ENCODE measurements at regions not wholly inside any gene's neighbourhood (a gene's known extent, or its start where the extent isn't known, plus 50 kb on each side); places are given as distances from the start of the nearest gene placed in this dataset.
"Not testable (repeated sequence)": the region's sequence is repeated elsewhere in the genome, so short reads cannot be mapped to it uniquely, and the experiment has no call there.

DNA sequence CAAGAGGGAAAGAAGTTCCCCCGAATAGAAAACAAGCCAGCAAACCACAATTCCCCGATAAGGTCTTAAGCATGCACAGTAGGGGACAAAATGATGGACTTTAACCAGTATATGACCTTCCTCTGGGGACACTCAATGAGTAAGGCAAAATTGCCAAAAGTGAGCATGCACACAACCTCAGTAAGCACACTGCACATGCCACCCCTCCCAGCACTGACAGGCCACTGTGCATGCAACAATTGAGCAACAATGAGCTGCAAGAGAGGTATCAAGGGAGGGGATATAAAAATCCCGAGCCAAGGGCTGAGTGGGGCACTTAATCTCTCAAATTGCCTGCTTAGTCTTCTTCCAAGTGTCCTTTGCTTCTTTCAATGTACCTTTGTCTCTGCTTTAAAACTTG, 935.8 kb upstream of the SLC39A10 start:
- no peak for DNase-seq

DNA sequence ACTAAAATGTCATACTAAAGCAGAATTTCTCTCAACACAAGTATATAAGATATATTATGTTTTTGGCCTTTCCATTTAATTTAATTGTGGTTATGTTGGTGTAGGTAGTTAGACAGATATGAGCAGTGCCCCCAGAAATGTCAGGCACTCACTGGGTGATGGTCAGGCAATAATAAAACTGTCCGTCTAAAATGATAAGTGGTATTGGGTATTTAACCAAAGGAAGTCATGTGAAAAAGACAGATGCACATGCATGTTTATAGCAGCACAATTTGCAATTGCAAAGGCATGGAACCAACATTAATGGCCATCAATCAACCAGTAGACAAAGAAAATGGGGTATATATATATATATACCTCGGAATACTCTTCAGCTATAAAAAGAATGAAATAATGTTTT, 936.6 kb upstream of the SLC39A10 start:
- no peak for DNase-seq

DNA sequence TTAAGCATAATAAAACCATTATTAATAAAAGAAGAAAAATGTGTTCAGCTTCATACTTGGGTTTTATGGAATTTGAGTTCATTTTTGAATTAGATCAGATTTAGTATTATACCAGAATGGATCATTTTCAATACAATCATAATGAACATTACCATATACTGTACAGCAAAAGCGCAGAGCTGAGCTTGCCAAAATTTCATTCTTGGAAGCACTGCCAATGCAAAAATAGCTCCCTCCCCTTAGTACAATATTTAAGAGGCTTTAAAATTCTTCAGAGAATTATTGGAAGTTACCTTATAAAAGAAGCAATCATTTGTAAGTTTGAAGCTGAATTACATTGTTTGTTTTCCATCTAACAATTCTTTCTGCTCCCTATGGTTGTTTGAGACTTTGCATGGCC, 938.1 kb upstream of the SLC39A10 start:
- no peak for DNase-seq

DNA sequence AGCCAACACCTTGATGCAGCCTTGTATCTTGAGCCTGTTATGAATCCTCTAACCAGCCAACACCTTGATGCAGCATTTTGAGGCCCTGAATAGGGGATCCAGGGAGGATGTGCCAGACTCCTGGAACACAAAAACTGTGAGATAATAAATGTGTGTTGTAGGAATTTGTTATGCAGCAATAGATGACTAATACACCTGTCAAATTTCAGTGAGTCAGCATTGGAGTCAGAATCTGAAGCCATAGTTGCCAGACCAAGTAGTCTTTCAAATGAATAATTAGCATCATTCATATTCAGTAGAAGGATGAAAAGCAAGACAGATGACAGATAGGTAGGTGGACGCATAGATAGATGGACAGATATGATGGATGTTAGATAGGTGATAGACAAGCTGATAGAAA, 942.5 kb upstream of the SLC39A10 start:
- no peak for DNase-seq

DNA sequence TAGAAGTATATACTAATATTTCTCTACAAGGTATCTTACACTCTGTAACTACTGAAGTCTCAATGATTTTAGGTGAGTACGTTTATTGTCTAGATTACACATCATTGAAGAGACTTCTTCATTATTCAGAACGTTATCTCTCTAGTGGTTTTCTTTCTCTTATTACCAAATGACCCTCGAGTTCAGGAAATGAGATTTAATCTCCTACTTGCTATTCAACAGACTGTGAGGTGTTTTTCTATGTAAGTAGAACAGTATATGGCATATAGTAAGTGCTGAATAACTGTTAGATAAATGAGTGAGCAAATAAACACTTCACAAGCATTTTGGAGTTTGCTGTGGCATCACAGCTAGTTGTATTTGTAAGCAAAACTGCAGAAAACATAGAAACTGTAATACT, 947.2 kb upstream of the SLC39A10 start:
- DNase-seq = no peak

DNA sequence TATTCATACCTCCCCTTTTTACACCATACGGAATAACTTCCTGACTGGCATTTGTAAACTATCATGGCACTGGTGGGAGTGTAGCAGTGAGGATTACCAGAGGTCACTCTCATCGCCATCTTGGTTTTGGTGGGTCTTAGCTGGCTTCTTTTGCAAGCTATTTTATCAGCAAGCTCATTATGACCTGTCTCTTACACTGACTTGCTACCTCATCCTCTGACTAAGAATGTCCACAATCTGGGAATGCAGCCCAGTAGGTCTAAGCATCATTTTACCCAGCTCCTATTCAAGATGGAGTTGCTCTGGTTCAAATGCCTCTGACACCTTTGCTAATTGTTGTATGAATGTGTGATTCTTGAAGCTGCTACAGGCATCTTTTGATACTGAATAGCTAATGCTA, 950.8 kb upstream of the SLC39A10 start:
- no peak for DNase-seq

DNA sequence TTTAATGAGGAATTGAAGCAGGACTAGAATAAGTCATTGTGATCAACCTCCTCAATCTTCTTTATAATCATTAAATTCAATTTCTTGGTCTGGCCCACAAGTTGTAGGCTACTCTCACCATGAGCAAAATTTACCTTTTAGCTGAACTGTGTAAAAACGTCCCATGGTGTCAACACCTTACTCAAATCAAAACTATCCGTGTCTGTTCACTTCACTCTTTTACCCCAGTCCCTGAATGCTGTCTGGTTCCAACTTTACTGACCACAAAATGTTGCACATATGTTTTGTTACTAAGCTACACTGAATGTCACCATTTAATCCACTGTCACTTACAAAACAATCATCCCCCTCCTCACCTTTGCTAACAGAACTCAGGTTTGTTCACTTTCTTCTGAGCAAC, 951.6 kb upstream of the SLC39A10 start:
- no peak for DNase-seq

DNA sequence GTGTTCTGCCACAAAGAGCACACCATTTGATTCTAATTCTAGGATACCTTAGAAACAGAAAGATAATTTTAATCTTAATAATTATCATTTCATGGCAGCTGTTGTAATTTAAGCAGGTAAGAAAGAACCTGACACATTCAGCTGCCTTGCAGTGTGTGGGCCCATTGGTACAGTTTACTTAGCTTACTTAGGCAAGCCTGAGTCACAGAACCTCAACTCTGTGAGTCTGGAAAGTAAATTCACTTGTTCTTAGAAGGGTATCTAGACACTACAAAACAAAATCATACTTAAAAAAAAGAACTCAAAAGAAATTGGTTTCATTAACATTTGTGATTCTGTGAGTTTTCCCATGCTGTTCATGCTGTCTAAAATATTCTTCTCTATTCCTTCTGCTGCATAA, 956.3 kb upstream of the SLC39A10 start:
- DNase-seq = no peak

DNA sequence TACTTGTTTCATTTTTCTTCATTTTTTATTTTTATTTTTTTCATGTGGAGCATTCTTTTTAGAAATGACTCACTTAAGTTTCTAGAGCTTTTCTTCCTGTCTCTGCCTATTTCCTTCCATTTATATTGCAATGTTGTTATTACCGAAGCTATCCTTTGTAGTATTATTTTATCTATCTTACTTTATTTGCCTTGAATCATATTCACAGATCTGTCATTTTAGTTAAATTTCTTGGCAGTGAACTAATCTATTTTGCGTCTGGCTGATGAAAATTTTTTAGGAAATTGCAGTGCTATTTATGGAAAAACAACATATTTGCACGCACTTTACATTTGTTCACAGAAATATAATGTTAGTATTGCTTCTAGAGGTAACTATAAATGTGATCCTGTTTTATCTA, 956.9 kb upstream of the SLC39A10 start:
- DNase-seq = no peak

DNA sequence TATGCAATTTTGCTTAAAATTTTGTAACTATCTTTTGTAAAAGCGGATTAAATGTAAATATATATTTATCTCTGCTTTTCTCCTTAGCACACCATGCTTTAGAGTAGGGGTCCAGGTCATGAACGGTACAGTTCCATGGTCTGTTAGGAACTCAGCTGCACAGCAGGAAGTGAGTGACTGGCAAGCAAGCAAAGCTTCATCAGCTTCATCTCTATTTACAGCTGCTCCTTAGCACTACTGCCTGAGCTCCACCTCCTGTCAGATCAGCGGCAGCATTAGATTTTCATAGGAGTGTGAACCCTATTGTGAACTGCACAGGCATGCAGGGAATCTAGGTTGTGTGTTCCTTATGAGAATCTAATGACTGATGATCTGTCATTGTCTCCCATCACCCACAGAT, 959.0 kb upstream of the SLC39A10 start:
- no peak for DNase-seq

DNA sequence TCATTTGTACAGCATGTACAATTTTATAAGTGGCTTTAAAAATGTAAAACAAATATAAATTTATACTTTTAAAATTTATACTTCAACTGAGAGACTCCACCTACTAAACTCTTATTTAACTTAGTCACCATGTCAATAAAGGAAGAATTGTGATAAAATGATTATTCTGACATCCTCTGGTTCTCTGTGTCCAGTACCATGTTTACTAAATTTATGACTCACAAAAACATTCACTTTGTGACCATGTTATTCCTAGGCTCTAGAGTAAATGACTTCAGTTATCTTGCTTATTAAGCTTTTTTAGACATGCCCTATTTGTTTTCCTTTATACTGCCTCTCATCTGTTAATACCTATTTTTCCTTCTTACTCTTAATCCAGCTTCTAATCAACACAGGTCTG, 959.6 kb upstream of the SLC39A10 start:
- no peak for DNase-seq

DNA sequence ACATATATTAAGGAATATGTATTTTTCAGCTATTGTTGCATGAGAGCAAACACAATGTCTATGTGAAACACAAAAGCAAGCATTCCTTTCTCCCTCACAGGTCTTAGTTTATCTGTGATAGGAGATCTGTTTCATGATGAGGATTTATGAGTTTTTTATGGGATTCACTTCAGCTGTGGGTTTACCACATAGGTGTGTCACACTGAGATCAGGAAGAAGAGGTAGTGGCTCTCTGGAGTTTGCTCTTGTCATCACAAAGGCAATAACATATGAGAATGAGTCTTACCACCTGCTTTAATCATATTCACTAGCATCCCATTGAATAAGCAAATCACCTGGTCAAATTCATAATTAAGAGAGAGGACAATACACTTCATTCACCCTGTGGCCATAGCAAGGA, 960.3 kb upstream of the SLC39A10 start:
- no peak for DNase-seq

DNA sequence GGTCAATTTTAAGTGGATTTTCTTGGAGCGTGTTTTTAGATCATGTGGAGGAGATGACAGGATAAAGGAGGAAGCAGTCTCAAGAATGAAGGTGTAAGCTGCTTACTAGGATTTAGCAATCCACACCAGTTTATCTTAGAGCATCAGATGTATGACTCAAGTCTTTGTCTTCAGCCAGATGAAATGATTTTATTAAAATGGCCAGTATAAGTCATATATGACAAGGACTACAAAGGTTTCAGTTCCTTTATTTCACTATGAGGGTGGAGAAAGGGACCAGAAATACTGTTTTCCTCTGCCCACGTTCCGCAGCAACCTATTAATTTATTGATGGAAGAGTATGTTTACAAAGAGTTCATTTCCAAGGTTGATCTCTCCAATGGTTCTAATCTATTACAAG, 970.5 kb upstream of the SLC39A10 start:
- no peak for DNase-seq

DNA sequence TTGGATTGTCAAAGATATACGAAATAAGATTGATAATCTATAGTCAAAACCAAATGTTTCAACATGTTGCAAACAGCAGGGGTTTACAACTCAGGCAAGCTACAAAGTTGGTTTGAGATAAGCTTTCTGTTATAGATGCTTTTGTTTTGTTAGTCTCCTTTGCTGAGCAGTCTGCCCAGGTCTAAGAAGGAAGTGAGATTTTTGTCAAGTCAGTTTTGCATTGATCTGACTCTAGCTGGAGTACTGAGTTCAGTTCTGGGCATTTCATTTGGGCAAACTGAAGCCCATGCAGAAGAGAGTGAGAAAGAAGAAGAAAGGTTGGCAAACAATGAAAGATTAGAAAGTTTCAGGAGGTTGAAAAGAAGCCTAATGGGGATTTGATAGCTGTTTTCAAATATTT, 983.0 kb upstream of the SLC39A10 start:
- DNase-seq = no peak

DNA sequence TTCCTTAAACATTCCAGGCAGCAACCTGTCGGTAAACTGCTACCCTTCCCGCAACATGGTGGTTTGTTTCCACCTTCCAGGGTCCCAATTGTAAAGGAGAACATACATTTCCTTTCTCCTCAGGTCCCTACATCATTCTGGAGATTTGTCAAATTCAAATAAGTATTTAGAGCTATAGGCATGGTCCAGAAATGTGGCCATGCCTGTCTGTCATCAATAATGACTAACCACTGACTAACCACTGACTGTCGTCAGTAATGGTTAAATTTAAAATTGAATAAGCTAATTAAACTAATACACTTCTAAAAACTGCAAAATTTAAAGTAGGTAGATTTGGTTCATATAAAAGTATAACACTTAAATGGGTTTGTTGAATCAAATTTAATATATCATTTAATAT, 984.0 kb upstream of the SLC39A10 start:
- DNase-seq = no peak

DNA sequence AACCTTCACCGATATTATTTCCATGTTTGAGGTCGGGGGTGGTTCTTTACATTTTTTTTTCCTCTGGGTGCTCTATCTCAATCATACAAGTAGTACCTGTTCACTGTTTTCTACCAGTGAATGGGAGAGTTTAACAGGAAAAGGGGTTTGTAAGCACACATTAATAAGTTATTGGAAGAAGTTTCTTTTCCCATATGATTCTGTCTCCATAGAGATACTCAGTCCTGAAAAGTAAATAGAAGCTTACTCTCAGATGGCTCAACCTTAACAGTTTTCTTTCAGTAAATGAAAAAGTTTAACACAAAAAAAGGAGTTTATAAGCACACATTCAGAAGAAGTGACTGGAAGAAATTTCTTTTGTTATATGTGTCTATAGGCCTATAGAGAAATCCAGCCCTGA, 995.6 kb upstream of the SLC39A10 start:
- DNase-seq = no peak

DNA sequence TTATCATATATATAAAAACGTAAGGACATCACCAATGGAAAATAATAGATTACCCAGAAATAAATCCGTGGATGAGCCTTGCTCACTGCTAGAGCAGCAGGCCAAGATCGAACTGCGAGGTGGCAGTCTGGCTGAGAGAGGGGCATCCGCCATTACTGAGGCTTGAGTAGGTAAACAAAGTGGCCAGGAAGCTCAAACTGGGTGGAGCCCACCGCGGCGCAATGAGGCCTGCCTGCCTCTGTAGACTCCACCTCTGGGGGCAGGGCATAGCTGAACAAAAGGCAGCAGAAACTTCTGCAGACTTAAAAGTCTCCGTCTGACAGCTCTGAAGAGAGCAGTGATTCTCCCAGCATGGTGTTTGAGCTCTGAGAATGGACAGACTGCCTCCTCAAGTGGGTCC, 1018.0 kb upstream of the SLC39A10 start:
- DNase-seq = not testable (repeated sequence)

DNA sequence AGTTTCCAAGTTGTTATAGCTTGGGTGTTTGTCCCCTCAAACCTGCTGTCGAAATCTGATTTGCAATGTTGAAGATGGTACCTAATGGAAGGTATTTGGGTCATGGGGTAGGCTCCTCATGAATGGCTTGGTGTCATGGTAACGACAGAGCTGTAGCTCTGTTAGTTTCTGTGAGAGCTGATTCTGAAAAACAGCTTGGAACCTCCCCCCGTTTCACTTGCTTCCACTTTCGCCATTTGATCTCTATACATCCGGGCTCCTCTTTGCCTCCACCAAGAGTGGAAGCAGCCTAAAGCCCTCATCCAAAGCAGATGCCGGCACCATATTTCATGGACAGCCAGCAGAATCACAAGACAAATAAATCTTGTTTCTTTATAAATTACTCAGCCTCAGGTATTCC, 1035.1 kb upstream of the SLC39A10 start:
- no peak for DNase-seq

DNA sequence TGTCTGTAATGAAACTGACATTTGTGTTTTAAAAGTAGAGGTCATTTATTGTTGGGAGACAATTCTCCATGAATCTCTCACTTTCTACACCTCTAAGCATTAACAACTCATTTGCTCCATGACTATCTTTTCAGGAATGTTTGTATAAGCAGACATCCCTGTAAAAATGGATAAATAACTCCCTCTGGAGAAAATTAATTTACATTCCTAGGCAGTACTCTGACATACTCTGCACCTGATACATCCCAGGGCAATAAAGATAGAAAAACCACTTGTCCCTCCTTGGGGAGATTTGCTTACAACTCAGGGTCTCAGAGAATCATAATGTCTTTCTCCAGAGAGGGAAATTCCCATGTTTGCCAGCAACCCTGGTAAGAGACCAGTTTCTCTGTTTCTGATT, 1037.7 kb upstream of the SLC39A10 start:
- no peak for DNase-seq

DNA sequence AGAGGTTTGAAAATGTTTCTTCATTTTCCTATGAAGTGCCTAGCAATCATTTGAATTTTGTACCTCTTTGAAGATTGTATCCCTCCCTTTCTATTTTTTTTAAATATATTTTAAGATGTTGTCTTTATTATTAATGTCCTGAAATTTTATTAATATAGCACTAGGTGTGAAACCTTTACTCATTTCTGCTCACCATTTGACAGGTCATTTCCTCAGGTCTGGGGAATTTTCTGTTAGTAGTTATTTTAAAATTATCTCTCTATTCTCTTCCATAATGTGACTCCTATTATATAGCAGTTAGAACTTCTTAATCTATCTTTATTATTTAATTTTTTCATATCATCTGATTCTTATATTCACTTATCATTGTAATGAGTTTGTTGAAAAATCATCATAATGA, 1038.6 kb upstream of the SLC39A10 start:
- no peak for DNase-seq

DNA sequence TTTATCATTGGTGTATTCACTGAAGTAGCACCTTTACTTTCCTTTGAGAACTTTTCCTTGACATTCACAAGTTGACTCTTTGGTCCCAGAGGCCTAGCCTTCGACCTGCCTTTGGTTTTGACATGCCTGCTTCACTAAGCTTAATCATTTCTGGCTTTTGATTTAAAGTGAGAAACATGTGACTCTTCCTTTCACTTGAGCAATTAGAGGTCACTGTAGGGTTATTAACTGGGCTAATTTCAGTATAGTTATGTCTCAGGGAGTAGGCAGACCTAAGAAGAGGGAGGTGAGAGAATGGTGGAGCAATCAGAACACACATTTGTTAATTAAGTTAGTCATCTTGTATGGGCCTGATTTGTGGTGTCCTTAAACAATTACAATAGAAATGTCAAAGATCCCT, 1040.7 kb upstream of the SLC39A10 start:
- DNase-seq = no peak

DNA sequence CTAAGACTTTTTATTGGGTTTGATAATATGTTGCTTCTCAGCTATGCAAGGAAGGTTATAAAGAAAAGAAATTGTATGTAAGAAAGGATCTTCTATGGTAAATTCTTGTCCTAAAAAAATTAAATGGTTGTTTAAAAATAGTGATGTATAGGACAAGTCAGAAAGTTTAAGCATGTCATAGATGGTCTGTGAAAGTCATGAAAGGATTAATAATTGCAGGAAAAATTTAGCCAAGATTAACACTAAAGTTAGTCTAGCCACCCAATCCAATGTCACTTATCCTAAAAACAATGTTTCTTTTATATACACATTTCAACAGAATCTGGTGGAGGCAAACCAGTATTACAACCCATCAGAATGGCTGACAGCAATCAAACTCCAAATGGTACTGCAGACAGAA, 1046.7 kb upstream of the SLC39A10 start:
- DNase-seq = no peak

DNA sequence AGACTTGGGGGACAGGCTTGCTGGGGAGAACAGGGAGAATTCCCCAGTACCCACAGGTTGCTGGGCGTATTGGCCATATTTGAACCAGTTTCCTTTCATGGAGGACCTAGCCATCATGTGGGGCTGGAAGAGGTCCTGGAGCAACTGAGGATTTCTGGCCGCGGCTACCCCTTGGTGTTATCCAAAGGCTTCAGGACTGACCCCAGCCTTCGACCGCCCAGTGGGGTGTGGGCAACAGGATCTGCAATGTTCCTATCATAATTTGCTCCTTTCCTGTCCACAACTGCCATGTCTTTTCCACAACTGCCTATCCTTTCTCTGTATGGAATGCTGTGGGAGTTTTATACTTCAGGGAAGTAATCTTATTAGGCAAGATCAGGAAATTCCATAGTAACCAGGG, 1053.6 kb upstream of the SLC39A10 start:
- no peak for DNase-seq

DNA sequence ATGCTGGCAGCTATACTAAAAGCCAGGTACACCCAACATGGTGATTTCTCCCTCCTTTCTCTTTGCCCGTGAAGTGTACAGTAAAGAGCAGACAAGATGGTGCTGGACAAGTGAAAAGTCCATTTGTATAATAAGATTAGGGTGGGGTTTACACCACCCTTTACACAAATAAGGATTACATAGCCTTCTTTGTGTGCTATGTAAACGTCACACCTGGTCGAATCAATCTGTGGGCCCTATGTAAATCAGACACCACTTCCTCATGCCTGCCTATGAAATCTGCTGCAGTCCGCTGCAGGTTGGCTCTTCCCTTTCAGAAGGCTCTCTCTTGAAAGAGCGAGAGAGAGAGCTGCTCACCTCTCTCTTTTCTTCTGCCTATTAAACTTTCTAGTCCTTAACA, 1054.3 kb upstream of the SLC39A10 start:
- no peak for DNase-seq

DNA sequence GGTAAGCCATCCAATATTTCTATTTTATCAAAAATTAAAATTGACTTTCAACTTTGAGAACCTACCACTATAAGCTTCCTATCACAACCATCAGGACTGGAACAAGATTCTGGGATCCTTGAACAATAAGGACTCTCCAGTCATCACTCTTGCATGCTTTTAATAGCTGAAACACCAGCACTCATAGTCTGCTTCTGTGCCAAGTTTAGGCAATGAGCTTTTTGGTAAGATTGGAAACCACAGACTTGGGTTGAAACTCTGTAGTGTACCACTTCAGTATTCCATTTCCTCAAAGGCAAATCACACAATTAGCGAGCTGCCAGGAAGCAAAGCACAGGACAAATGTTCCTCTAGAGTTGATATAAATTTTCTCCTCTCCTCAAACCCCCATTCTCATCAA, 1065.8 kb upstream of the SLC39A10 start:
- DNase-seq = peak; percentile 8

DNA sequence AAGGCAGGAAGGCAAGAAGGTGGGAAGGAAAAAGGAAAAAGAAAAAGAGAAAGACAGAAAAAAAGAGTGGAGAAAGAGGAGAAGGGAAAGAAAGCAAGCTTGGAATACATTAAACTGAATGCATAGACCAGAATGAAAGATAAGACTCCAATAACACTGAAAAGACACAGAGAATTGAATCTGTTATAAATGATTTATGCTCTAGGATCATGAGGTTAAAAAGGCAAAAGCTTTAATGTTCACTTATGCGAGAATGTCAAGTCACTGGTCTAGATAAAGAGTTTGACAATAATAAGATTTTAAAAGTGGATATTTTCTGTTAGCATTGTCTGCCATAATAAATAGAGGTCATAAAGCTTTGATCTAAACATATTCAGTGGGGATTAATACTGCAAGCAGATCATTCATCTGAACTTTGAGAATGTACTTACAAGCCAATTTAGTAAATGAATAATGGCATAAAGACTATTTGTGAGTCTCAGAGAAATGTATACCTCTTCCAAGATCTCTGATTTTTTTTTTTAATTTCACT, 1069.2 kb upstream of the SLC39A10 start:
- no peak for DNase-seq
